ENCODE measurements at regions not wholly inside any gene's neighbourhood (a gene's known extent, or its start where the extent isn't known, plus 50 kb on each side); places are given as distances from the start of the nearest gene placed in this dataset.

DNA sequence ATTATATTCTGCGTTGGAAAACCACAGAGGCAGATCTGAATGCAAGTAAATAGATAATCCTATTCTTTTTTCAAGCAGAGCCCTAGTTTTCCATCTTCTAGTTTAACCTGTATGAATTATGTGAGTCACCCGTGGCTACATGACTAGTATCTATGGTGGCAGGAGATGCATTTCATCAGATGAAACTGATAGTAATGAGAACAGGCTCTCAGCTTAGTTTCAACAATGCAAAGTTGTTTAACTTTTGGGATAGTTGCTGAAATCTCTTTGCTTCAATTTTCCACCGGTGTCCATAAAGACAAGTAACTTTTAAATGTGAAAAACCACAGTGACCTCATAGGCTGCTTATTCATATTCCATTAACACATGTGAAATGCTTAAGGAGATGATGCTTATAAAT, 1317.4 kb upstream of the TENM3 start:
- Histone ChIP-seq H3K9me3 (peaks cover 0 to 7% (median 0%) of the 10 kb centered on the region in 12 donors), H3K4me1 (no peaks in the 10 kb centered on the region), H3K27ac (no peak overlapping the region), H3K36me3 (no peaks in the 10 kb centered on the region), H3K27me3 (no peaks in the 10 kb centered on the region), H3K4me3 (no peak overlapping the region)
- DNase-seq (no peak), ATAC-seq (no peak)
- intact Hi-C loops (cut with DNase I): no loop called here
- no peak for TF ChIP-seq POLR2A (IDR thresholded peaks at IDR 0.05)
- TF ChIP-seq, protein P1, sequence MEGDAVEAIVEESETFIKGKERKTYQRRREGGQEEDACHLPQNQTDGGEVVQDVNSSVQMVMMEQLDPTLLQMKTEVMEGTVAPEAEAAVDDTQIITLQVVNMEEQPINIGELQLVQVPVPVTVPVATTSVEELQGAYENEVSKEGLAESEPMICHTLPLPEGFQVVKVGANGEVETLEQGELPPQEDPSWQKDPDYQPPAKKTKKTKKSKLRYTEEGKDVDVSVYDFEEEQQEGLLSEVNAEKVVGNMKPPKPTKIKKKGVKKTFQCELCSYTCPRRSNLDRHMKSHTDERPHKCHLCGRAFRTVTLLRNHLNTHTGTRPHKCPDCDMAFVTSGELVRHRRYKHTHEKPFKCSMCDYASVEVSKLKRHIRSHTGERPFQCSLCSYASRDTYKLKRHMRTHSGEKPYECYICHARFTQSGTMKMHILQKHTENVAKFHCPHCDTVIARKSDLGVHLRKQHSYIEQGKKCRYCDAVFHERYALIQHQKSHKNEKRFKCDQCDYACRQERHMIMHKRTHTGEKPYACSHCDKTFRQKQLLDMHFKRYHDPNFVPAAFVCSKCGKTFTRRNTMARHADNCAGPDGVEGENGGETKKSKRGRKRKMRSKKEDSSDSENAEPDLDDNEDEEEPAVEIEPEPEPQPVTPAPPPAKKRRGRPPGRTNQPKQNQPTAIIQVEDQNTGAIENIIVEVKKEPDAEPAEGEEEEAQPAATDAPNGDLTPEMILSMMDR (IDR thresholded peaks at IDR 0.05): no peak
- WGBS, 4 donors: 79 to 81% (median 80%) methylated on average over 3 of the region's 3 CpGs

DNA sequence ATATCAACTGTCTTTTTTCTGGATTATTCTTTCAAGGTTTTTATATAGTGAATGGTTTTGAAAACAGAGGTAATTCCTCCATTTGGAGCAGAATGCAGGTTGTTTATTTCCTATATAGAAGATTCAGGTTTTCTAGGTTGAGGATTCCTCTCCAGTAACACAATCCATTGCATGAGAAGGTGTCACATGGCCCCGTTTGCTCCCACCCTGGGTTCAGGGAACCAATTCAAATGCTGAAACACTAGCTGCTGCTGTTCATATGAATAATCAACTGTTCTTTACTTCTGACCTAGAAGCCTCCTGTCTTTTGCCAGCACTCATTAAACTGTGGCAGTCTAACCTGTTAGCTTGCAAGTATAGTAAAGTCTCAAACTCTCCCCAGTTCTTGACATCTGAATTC, 1316.9 kb upstream of the TENM3 start:
- 46 to 61% (median 51%) methylated on average over 1 of the region's 1 CpG for WGBS, 4 donors
- H3K4me1 ChIP-seq: no peaks in the 10 kb centered on the region
- H3K36me3 ChIP-seq: no peaks in the 10 kb centered on the region
- DNase-seq (no peak), ATAC-seq (no peak)
- H3K27me3 ChIP-seq: no peaks in the 10 kb centered on the region
- no peak overlapping the region for H3K27ac ChIP-seq
- intact Hi-C loops (cut with DNase I): no loop called here
- H3K4me3 ChIP-seq: no peak overlapping the region
- no peak for TF ChIP-seq POLR2A (IDR thresholded peaks at IDR 0.05)
- TF ChIP-seq, protein P1 (IDR thresholded peaks at IDR 0.05): no peak
- H3K9me3 ChIP-seq: peaks cover 0 to 5% (median 0%) of the 10 kb centered on the region in 12 donors

DNA sequence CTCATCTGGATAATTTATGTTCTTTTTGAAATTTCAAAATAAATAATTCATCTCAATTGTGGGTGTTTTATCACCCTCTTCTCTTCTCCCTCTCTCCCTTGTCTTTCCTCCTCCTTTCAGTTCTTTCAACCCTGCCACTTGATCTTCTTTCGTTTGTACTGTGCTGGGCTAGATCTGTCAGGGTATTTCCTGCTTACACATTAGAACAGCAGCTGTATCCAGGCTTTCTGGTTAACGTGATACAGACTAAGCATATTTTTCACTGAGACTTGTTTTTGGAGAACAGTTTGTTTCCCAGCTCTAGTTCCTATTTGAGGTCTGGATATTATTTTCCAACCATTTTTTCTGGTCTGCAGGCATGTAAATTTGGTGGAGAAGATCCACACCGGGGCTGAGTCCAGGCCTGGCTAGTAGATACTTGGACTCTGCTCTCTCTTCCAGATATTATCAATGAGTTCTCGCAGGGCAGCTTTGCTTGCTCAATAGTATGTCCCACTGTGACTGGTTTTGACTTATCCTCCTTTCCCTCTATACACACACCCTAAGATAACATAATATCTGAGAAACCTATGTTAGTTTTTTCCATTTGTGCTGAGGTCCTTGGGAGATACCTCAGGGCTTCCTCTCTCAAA, 1310.7 kb upstream of the TENM3 start:
- ATAC-seq (no peak), DNase-seq (no peak)
- Histone ChIP-seq H3K4me1 (no peaks in the 10 kb centered on the region), H3K27ac (no peak overlapping the region), H3K36me3 (no peaks in the 10 kb centered on the region), H3K9me3 (no peaks in the 10 kb centered on the region), H3K27me3 (no peaks in the 10 kb centered on the region), H3K4me3 (no peak overlapping the region)
- TF ChIP-seq, protein P1 (IDR thresholded peaks at IDR 0.05): no peak
- no peak for TF ChIP-seq POLR2A (IDR thresholded peaks at IDR 0.05)
- intact Hi-C loops (cut with DNase I): no loop called here
- WGBS, 4 donors: 33 to 49% (median 44%) methylated on average over 4 of the region's 4 CpGs

DNA sequence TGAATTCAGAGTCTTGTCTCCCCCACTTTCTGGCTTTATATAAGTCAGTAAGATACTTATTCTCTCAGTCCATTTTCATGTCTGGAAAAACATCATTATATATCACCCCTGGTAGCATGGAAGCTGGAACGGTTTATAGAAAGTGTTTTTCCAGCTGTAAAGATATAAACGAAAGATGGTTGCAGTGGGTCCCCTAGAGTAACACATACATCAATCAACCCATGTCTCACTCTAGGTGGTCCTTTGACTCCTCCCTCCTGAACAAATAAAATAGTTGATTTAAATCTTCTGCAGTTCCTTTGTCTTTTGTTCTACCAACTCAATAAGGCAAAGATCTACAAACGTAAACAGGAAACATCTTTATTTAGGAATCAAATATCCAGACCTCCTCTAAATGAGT, 1306.1 kb upstream of the TENM3 start:
- no peaks in the 10 kb centered on the region for H3K36me3 ChIP-seq
- H3K4me1 ChIP-seq: no peaks in the 10 kb centered on the region
- WGBS, 4 donors: 50 to 57% (median 54%) methylated on average over 3 of the region's 3 CpGs
- TF ChIP-seq, protein P1 (IDR thresholded peaks at IDR 0.05): no peak
- no peak for TF ChIP-seq POLR2A (IDR thresholded peaks at IDR 0.05)
- H3K27me3 ChIP-seq: no peaks in the 10 kb centered on the region
- intact Hi-C loops (cut with DNase I): no loop called here
- no peak overlapping the region for H3K4me3 ChIP-seq
- no peak for ATAC-seq
- H3K9me3 ChIP-seq: no peaks in the 10 kb centered on the region
- DNase-seq: no peak
- H3K27ac ChIP-seq: no peak overlapping the region

Data from heart left ventricle (tissue), 16 donors.